ENCODE measurements at regions not wholly inside any gene's neighbourhood (a gene's known extent, or its start where the extent isn't known, plus 50 kb on each side); places are given as distances from the start of the nearest gene placed in this dataset.

- no peak for TF ChIP-seq CTCF (conservative IDR thresholded peaks at IDR 0.05 in 1 of 2, IDR thresholded peaks at IDR 0.05 in 1 of 2; ENCODE audit: low read depth in 1 of 2, low read length in 2 of 2)
- TF ChIP-seq EZH2 (IDR thresholded peaks at IDR 0.05; ENCODE audit: low read length, missing control alignments) = no peak
Measured at GRCh38 chr9:13915131-13915530, 398.8 kb downstream of the NFIB start.
